Loucy (cell line): ENCODE measurements at regions not wholly inside any gene's neighbourhood (a gene's known extent, or its start where the extent isn't known, plus 50 kb on each side); places are given as distances from the start of the nearest gene placed in this dataset.

Source experiments
- H2AFZ ChIP-seq: fragments of 200-600 bp; sonication (generic); 2 replicates; pipeline ENCODE4 v1.6.0; 2016; ENCODE audit warnings: antibody characterized with exemption, mild to moderate bottlenecking, low read length, moderate library complexity
- H3F3A ChIP-seq: fragments of 200-600 bp; 2 replicates; pipeline ENCODE4 v1.6.0; 2016; ENCODE audit warnings: antibody characterized with exemption, low read depth, mild to moderate bottlenecking
- H3K27me3 ChIP-seq: fragments of 200-600 bp; sonication (generic); 2 replicates; pipeline ENCODE4 v1.6.1; 2014; ENCODE audit warnings: low read length, mild to moderate bottlenecking; ENCODE audit not compliant: insufficient read depth, poor library complexity, severe bottlenecking
- H3K36me3 ChIP-seq: fragments of 200-600 bp; sonication (generic); 2 replicates; pipeline ENCODE4 v1.6.1; 2016; ENCODE audit warnings: low read length; ENCODE audit not compliant: insufficient read depth
- H3K4me1 ChIP-seq: fragments of 200-600 bp; sonication (generic); 2 replicates; pipeline ENCODE4 v1.5.1; 2014; ENCODE audit warnings: low read length, mild to moderate bottlenecking; ENCODE audit not compliant: insufficient read depth, poor library complexity, severe bottlenecking
- H3K4me2 ChIP-seq: fragments of 200-600 bp; sonication (generic); 2 replicates; pipeline ENCODE4 v1.6.0; 2014; ENCODE audit warnings: antibody characterized with exemption, low read length, low read depth, mild to moderate bottlenecking; ENCODE audit not compliant: poor library complexity, severe bottlenecking
- H3K4me3 ChIP-seq: fragments of 200-600 bp; sonication (generic); 2 replicates; pipeline ENCODE4 v1.5.1; 2014; ENCODE audit warnings: low read length, mild to moderate bottlenecking, mixed read lengths; ENCODE audit not compliant: poor library complexity, severe bottlenecking
- H3K79me2 ChIP-seq: fragments of 200-600 bp; sonication (generic); 2 replicates; pipeline ENCODE4 v1.6.1; 2014; ENCODE audit warnings: low read length; ENCODE audit not compliant: insufficient read depth
- H3K9ac ChIP-seq: fragments of 200-600 bp; sonication (generic); 2 replicates; pipeline ENCODE4 v1.6.0; 2014; ENCODE audit warnings: mild to moderate bottlenecking, low read depth, low read length, moderate library complexity; ENCODE audit not compliant: poor library complexity, severe bottlenecking
- H3K9me2 ChIP-seq: fragments of 200-600 bp; sonication (generic); replicated peaks from 2 replicates; pipeline ENCODE4 v1.6.1; 2016; ENCODE audit warnings: low read depth, low read length, mixed read lengths
- H3K9me3 ChIP-seq: fragments of 200-600 bp; sonication (generic); 2 replicates; pipeline ENCODE4 v1.6.1; 2014; ENCODE audit warnings: mild to moderate bottlenecking, antibody characterized with exemption, low read length, low read depth; ENCODE audit not compliant: insufficient read depth
- H4K20me1 ChIP-seq: fragments of 200-600 bp; sonication (generic); 2 replicates; pipeline ENCODE4 v1.6.0; 2014; ENCODE audit warnings: antibody characterized with exemption, low read length, mild to moderate bottlenecking; ENCODE audit not compliant: insufficient read depth, poor library complexity, severe bottlenecking
- EZH2phosphoT487 ChIP-seq: fragments of 200-600 bp; IDR thresholded peaks from 2 replicates; pipeline ENCODE4 v1.6.1; 2018; ENCODE audit warnings: antibody characterized with exemption, mild to moderate bottlenecking, moderate library complexity, borderline replicate concordance
- TF ChIP-seq, protein P1 (sequence below): fragments of 200-600 bp; sonication (generic); conservative IDR thresholded peaks from 2 replicates; pipeline ENCODE4 v1.5.1; 2014; ENCODE audit warnings: mild to moderate bottlenecking, antibody characterized with exemption, low read length

DNA sequence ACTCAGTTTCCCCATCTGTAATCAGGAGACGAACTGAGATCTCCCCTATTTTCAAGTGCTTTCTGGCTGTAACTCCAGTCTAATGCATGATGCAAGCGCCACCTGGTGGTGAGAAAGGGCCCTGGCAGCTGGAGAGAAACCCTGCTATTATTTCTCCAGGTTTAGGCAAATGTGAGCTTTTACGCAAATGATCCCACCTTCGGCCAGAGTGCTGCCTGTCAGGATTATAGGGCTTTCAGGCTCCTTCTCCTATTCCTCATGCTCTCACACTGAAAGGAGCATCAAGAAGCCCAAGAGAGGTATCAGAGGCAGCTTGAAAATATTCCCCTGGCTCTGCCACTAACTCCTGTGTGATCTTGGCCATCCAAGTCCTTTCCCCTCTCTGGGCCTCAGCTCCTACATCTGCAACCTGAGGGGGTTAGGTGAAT lies 93.9 kb upstream of the RASGRF1 start:
- TF ChIP-seq, protein P1, sequence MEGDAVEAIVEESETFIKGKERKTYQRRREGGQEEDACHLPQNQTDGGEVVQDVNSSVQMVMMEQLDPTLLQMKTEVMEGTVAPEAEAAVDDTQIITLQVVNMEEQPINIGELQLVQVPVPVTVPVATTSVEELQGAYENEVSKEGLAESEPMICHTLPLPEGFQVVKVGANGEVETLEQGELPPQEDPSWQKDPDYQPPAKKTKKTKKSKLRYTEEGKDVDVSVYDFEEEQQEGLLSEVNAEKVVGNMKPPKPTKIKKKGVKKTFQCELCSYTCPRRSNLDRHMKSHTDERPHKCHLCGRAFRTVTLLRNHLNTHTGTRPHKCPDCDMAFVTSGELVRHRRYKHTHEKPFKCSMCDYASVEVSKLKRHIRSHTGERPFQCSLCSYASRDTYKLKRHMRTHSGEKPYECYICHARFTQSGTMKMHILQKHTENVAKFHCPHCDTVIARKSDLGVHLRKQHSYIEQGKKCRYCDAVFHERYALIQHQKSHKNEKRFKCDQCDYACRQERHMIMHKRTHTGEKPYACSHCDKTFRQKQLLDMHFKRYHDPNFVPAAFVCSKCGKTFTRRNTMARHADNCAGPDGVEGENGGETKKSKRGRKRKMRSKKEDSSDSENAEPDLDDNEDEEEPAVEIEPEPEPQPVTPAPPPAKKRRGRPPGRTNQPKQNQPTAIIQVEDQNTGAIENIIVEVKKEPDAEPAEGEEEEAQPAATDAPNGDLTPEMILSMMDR, result peak; percentile 99
- TF ChIP-seq EZH2phosphoT487, result no peak
- no peak overlapping the region for H3K4me2 ChIP-seq
- no peak overlapping the region for H3K9ac ChIP-seq
- no peaks in the 10 kb centered on the region for H3K4me1 ChIP-seq
- H2AFZ ChIP-seq, result no peak overlapping the region
- no peaks in the 10 kb centered on the region for H3K36me3 ChIP-seq
- H3K27me3 ChIP-seq, result no peaks in the 10 kb centered on the region
- no peaks in the 10 kb centered on the region for H3K9me3 ChIP-seq
- no peaks in the 10 kb centered on the region for H3F3A ChIP-seq
- H3K79me2 ChIP-seq, result no peaks in the 10 kb centered on the region
- no peaks in the 10 kb centered on the region for H4K20me1 ChIP-seq
- H3K4me3 ChIP-seq, result no peak overlapping the region
- H3K9me2 ChIP-seq, result no peaks in the 10 kb centered on the region

DNA sequence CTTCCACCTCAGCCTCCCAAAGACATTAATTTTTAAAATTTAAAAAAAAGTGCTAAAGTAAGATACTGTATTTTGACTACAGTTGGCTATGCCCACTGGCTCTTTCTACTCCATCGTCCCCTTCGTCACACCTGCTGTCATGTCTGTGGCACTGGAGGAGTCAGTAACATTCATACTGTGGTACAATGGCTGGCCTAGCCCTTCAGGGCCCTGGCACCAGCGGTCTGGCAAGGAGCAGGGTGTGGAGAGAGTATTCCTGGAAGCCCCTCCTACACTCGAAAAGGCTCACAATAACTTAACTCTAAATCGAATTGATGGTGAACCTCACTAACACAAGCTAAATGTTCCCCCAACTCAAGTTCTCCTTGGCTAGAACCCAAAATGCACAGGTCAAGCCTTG lies 89.7 kb upstream of the RASGRF1 start:
- no peaks in the 10 kb centered on the region for H3K27me3 ChIP-seq
- no peaks in the 10 kb centered on the region for H3F3A ChIP-seq
- no peak overlapping the region for H2AFZ ChIP-seq
- no peaks in the 10 kb centered on the region for H3K36me3 ChIP-seq
- no peaks in the 10 kb centered on the region for H3K9me3 ChIP-seq
- no peak for TF ChIP-seq EZH2phosphoT487
- TF ChIP-seq, protein P1, result no peak
- H3K4me1 ChIP-seq, result no peaks in the 10 kb centered on the region
- no peaks in the 10 kb centered on the region for H4K20me1 ChIP-seq
- H3K79me2 ChIP-seq, result no peaks in the 10 kb centered on the region
- H3K9me2 ChIP-seq, result no peaks in the 10 kb centered on the region
- no peak overlapping the region for H3K4me2 ChIP-seq
- no peak overlapping the region for H3K9ac ChIP-seq
- H3K4me3 ChIP-seq, result no peak overlapping the region

DNA sequence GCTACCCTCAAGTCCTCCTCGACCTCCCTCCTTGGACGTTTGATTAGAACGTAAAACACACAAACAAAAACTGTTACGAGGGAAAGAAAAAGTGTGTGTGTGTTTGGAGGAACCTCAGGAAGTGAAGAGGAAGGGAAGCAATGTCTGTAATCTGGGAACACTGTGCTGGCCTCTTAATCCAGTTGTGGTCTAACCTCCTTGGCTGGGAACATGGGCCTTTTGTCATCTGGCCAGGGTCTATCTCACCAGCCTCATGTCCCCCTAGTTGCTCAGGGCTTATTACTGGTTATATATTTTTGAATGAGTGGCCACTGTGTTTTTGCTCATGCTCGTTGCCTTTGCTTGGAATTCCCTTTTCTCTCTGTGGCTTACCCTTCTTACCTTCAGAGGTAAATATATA lies 89.0 kb upstream of the RASGRF1 start:
- no peaks in the 10 kb centered on the region for H3K4me1 ChIP-seq
- H3F3A ChIP-seq, result no peaks in the 10 kb centered on the region
- TF ChIP-seq, protein P1, result no peak
- TF ChIP-seq EZH2phosphoT487, result no peak
- H3K4me3 ChIP-seq, result no peak overlapping the region
- no peaks in the 10 kb centered on the region for H3K9me2 ChIP-seq
- no peaks in the 10 kb centered on the region for H3K9me3 ChIP-seq
- no peak overlapping the region for H2AFZ ChIP-seq
- no peaks in the 10 kb centered on the region for H4K20me1 ChIP-seq
- H3K36me3 ChIP-seq, result no peaks in the 10 kb centered on the region
- H3K4me2 ChIP-seq, result no peak overlapping the region
- H3K9ac ChIP-seq, result no peak overlapping the region
- no peaks in the 10 kb centered on the region for H3K27me3 ChIP-seq
- no peaks in the 10 kb centered on the region for H3K79me2 ChIP-seq
